ENCODE measurements at regions not wholly inside any gene's neighbourhood (a gene's known extent, or its start where the extent isn't known, plus 50 kb on each side); places are given as distances from the start of the nearest gene placed in this dataset.
"Not testable (repeated sequence)": the region's sequence is repeated elsewhere in the genome, so short reads cannot be mapped to it uniquely, and the experiment has no call there.

DNA sequence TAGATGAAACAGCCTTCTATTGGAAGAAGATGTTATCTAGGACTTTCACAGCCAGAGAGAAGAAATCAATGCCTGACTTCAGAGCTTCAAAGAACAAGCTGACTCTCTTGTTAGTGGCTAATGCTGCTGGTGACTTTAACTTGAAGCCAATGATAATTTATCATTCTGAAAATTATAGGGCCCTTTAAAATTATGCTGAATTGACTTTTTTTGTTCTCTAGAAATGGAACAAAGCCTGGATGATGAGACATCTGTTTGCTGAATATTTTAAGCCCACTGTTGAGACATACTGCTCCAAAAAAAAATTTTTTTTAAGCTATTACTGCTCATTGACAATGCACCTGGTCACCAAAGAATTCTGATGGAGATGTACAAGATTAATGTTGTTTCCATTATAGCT, 189.2 kb downstream of the MBL2 start:
- peaks cover 0 to 19% (median 5%) of the 10 kb centered on the region in 4 donors for H3K9me3 ChIP-seq
- TF ChIP-seq POLR2A (IDR thresholded peaks at IDR 0.05) (no peak), EP300 (IDR thresholded peaks at IDR 0.05) (no peak), POLR2AphosphoS5 (IDR thresholded peaks at IDR 0.05) (no peak)
- TF ChIP-seq, protein P1, sequence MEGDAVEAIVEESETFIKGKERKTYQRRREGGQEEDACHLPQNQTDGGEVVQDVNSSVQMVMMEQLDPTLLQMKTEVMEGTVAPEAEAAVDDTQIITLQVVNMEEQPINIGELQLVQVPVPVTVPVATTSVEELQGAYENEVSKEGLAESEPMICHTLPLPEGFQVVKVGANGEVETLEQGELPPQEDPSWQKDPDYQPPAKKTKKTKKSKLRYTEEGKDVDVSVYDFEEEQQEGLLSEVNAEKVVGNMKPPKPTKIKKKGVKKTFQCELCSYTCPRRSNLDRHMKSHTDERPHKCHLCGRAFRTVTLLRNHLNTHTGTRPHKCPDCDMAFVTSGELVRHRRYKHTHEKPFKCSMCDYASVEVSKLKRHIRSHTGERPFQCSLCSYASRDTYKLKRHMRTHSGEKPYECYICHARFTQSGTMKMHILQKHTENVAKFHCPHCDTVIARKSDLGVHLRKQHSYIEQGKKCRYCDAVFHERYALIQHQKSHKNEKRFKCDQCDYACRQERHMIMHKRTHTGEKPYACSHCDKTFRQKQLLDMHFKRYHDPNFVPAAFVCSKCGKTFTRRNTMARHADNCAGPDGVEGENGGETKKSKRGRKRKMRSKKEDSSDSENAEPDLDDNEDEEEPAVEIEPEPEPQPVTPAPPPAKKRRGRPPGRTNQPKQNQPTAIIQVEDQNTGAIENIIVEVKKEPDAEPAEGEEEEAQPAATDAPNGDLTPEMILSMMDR (IDR thresholded peaks at IDR 0.05), result no peak

DNA sequence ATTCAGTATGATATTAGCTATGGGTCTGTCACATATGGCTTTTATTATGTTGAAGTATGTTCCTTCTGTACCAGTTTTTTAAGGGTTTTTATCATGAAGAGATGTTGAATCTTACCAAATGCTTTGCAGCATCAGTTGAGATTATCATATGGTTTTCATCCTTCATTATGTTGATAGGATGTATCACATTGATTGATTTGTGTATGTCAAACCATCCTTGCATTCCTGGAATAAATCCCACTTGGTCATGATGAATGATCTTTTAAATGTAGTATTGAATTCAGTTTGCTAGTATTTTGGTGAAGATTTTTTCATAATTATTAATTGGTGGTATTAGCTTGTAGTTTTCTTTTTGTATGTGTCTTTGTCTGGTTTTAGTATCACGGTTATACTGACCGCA, 185.9 kb downstream of the MBL2 start:
- H3K27ac ChIP-seq, result no peak overlapping the region
- H3K36me3 ChIP-seq, result no peaks in the 10 kb centered on the region
- TF ChIP-seq EP300 (IDR thresholded peaks at IDR 0.05), result no peak
- no peak for TF ChIP-seq POLR2A (IDR thresholded peaks at IDR 0.05)
- no peak overlapping the region for H3K4me3 ChIP-seq
- no peaks in the 10 kb centered on the region for H3K4me1 ChIP-seq
- peaks cover 0 to 19% (median 5%) of the 10 kb centered on the region in 4 donors for H3K9me3 ChIP-seq
- ATAC-seq (ENCODE audit: low FRiP score in 2 of 2) (no peak), DNase-seq (no peak)
- H3K27me3 ChIP-seq, result no peaks in the 10 kb centered on the region
- WGBS, 2 donors, result 86 to 96% methylated on average over 2 of the region's 2 CpGs

More for the DNA sequence above, 189.2 kb downstream of the MBL2 start:
- ATAC-seq (ENCODE audit: low FRiP score in 2 of 2), result no peak
- Histone ChIP-seq H3K4me1 (peaks cover 0 to 2% (median 0%) of the 10 kb centered on the region in 4 donors), H3K27ac (no peak overlapping the region), H3K36me3 (no peaks in the 10 kb centered on the region), H3K4me3 (no peak overlapping the region), H3K27me3 (no peaks in the 10 kb centered on the region)
- DNase-seq, result no peak

DNA sequence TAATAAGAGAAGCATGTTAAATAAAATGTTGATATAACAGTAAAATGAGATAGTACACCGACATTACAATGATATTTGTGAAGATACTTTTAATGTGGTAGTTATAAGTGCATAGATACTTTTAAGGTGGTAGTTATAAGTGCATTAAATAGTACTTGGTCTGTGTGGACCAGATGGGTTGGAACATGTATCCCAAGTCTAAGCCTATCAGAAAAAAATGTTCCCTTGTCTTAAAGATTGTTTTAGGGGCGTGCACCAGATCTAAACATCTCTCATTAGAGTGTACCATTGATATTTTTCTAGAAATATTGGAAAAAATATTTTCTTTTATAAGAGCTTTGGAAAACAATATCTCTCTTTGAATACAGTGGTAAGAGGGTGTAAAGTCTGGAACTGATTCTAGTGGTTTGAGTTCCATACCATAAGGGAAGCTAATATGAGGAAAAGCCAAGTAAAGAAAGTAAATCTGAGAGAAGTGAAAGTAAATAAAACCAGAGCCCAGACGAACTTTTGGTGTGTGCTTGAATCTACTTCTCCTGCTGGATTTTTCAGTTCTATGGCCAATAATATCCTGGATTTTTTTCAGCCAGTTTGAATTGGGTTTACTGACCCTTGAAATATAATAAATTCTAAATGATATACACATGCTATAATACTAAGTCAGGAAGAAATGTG, 175.3 kb downstream of the MBL2 start:
- Histone ChIP-seq H3K27ac (no peak overlapping the region), H3K4me3 (peak overlapping the region in 1 of 4 donors; percentile 5), H3K4me1 (no peaks in the 10 kb centered on the region), H3K27me3 (no peaks in the 10 kb centered on the region), H3K9me3 (no peaks in the 10 kb centered on the region), H3K36me3 (no peaks in the 10 kb centered on the region)
- ATAC-seq (ENCODE audit: low FRiP score in 2 of 2) (no peak), DNase-seq (no peak)
- WGBS, 2 donors, result 56 to 58% methylated on average over 3 of the region's 3 CpGs
- no peak for TF ChIP-seq EP300 (IDR thresholded peaks at IDR 0.05)
- no peak for TF ChIP-seq POLR2AphosphoS5 (IDR thresholded peaks at IDR 0.05)
- TF ChIP-seq POLR2A (IDR thresholded peaks at IDR 0.05), result no peak
- TF ChIP-seq, protein P1 (IDR thresholded peaks at IDR 0.05), result no peak

DNA sequence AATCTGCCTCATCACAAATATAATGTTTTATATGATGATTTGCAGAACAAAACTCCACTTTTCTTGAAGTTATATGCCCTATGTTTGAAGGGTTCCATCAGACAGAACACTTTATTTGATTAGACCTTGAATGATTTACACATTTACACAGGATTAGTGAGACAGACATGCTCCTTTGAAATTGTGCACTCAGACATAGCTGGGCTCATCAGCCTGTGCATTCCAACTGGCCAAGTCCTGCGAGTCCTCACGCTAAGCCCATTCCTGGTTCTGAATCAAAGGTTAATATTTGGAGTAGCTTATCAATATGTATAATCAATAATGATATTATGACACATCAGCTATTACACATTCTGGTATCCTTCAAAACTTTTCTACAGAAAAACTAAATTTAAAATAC, 173.6 kb downstream of the MBL2 start:
- H3K4me3 ChIP-seq, result no peak overlapping the region
- WGBS, 2 donors, result 95 to 97% methylated on average over 2 of the region's 2 CpGs
- ATAC-seq (ENCODE audit: low FRiP score in 2 of 2) (no peak), DNase-seq (no peak)
- H3K36me3 ChIP-seq, result no peaks in the 10 kb centered on the region
- no peak overlapping the region for H3K27ac ChIP-seq
- H3K9me3 ChIP-seq, result no peaks in the 10 kb centered on the region
- no peaks in the 10 kb centered on the region for H3K27me3 ChIP-seq
- H3K4me1 ChIP-seq, result no peaks in the 10 kb centered on the region
- TF ChIP-seq POLR2A (IDR thresholded peaks at IDR 0.05) (no peak), POLR2AphosphoS5 (IDR thresholded peaks at IDR 0.05) (no peak), EP300 (IDR thresholded peaks at IDR 0.05) (no peak)
- TF ChIP-seq, protein P1 (IDR thresholded peaks at IDR 0.05), result no peak

DNA sequence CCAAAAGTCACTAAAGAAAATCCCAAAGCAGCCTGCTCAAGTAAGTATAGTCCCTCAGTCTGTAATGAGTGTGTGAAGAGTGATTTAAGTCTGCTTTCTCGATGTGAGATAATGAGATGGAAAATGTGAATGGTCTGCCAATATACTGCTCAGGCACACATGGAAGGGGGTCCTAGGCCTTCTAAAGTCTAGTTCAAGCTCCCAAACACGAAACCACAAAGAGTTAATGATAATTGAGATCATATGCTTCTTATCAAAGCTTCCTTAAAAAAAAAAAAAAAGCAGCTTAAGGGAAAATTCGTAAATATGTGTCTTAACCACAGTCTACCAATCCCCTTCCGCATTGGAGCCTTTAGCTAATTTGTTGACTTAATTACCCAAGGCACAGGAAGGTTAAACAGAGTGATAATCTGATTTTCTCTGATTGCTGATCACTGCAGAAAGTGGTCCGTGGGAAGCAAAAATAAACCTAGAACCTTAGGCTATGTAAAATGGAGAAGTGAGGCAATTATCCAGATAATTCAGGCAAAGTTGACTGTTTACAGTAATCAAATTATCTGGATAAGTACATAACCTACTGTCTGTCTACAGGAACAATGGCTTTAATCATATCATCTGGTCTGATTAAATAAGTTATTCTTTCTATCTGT, 172.9 kb downstream of the MBL2 start:
- WGBS, 2 donors, result 65 to 76% methylated on average over 5 of the region's 5 CpGs
- no peak overlapping the region for H3K27ac ChIP-seq
- ATAC-seq (ENCODE audit: low FRiP score in 2 of 2) (no peak), DNase-seq (no peak)
- TF ChIP-seq POLR2AphosphoS5 (IDR thresholded peaks at IDR 0.05) (no peak), EP300 (IDR thresholded peaks at IDR 0.05) (no peak), POLR2A (IDR thresholded peaks at IDR 0.05) (no peak)
- TF ChIP-seq, protein P1 (IDR thresholded peaks at IDR 0.05), result no peak
- no peaks in the 10 kb centered on the region for H3K36me3 ChIP-seq
- no peak overlapping the region for H3K4me3 ChIP-seq
- H3K27me3 ChIP-seq, result no peaks in the 10 kb centered on the region
- no peaks in the 10 kb centered on the region for H3K4me1 ChIP-seq
- no peaks in the 10 kb centered on the region for H3K9me3 ChIP-seq

DNA sequence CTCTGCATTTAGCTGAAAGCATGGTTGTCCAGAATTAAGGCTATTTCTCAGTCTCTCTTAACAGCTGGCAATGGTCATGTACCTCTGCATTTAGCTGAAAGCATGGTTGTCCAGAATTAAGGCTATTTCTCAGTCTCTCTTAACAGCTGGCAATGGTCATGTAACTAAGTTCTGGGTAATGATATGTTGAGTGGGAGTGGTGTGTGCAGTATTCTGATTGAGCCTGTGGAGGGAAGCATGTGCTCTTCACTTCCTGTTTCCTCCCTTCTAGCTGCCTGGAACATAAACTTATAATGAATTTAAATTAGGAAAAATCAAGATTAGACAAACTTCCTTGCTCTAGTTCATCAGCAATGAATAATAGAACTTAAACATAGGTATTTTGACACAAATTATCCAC, 168.5 kb downstream of the MBL2 start:
- H3K36me3 ChIP-seq; H3K27ac ChIP-seq; ATAC-seq (ENCODE audit: low FRiP score in 2 of 2); DNase-seq; H3K4me1 ChIP-seq; H3K9me3 ChIP-seq; H3K4me3 ChIP-seq; H3K27me3 ChIP-seq: not testable (repeated sequence)

Data from upper lobe of left lung (tissue), 6 donors.